Heart left ventricle (tissue), 13 donors: ENCODE measurements at regions not wholly inside any gene's neighbourhood (a gene's known extent, or its start where the extent isn't known, plus 50 kb on each side); places are given as distances from the start of the nearest gene placed in this dataset.

ENCODE experiments used
- POLR2A ChIP-seq, 2 donors: fragments of 450-650 bp; IDR thresholded peaks; one replicate each; pipeline ENCODE4 v1.6.1; 2017; ENCODE audit warnings: antibody characterized with exemption in 2 of 2, mild to moderate bottlenecking in 2 of 2, moderate library complexity in 2 of 2
- TF ChIP-seq, protein P1 (sequence below), 12 donors: fragments of 200-600 bp; sonication (generic) in 4 of 12; IDR thresholded peaks; one replicate each; pipeline versions ENCODE4 v1.5.0 to v1.8.0; 2018 to 2022; ENCODE audit warnings: antibody characterized with exemption in 12 of 12, mild to moderate bottlenecking in 5 of 12
- donor health status: ischemic (EF 13 %, LVEDD 7.1; RV severe dilation, severe dysfunction).
- donor health status: DM: no; HTN: yes; CAD: no.
- donor health status: DM: no; HTN: no; CAD: no.
- donor health status: ischemic (EF 25% LVEDD 6.9; RV normal size, moderate dysfunction).
- donor health status: ischemic (EF 25% LVEDD 5.7; RV mildly dilated, moderate dysfunction).
- donor health status: ischemic (EF 35%, LVEDD 5.7; RV mildly dilated, moderate dysfunction).
- donor health status: nonischemic (EF 11% LVEDD 7.7; RV severe dilation, severe dysfunction).
- donor health status: DM: yes; HTN: yes; CAD: no.
- donor health status: PGD.
- donor health status: ischemic (EF 29% LVEDD 5.4; RV normal size, mild dysfunction).
- donor health status: nonischemic (EF 23%, LVEDD 6.1; RV moderate dilation, normal function).

- TF ChIP-seq, protein P1, sequence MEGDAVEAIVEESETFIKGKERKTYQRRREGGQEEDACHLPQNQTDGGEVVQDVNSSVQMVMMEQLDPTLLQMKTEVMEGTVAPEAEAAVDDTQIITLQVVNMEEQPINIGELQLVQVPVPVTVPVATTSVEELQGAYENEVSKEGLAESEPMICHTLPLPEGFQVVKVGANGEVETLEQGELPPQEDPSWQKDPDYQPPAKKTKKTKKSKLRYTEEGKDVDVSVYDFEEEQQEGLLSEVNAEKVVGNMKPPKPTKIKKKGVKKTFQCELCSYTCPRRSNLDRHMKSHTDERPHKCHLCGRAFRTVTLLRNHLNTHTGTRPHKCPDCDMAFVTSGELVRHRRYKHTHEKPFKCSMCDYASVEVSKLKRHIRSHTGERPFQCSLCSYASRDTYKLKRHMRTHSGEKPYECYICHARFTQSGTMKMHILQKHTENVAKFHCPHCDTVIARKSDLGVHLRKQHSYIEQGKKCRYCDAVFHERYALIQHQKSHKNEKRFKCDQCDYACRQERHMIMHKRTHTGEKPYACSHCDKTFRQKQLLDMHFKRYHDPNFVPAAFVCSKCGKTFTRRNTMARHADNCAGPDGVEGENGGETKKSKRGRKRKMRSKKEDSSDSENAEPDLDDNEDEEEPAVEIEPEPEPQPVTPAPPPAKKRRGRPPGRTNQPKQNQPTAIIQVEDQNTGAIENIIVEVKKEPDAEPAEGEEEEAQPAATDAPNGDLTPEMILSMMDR (IDR thresholded peaks at IDR 0.05), result no peak
- TF ChIP-seq POLR2A (IDR thresholded peaks at IDR 0.05), result no peak
Observed at GRCh38 chr10:131553581-131553980, 242.1 kb upstream of the TCERG1L start.
